ENCODE measurements at regions not wholly inside any gene's neighbourhood (a gene's known extent, or its start where the extent isn't known, plus 50 kb on each side); places are given as distances from the start of the nearest gene placed in this dataset.

- no peak for TF ChIP-seq ZNF592 (IDR thresholded peaks at IDR 0.05)
- no peak for TF ChIP-seq ZNF687 (IDR thresholded peaks at IDR 0.05)
- TF ChIP-seq STAT3 (IDR thresholded peaks at IDR 0.05; ENCODE audit: low read depth, low read length), result no peak
- TF ChIP-seq KAT2A (conservative IDR thresholded peaks at IDR 0.05; ENCODE audit: control insufficient read depth, low read depth, low read length), result no peak
- no peak for TF ChIP-seq EP300 (IDR thresholded peaks at IDR 0.05; ENCODE audit: borderline replicate concordance in 1 of 2, control insufficient read depth in 1 of 2, low read depth in 2 of 2, low read length in 2 of 2)
- TF ChIP-seq ZNF622 (IDR thresholded peaks at IDR 0.05), result no peak
- no peak for TF ChIP-seq PML (IDR thresholded peaks at IDR 0.05; ENCODE audit: low read length)
- TF ChIP-seq SKIL (IDR thresholded peaks at IDR 0.05; ENCODE audit: low read depth, poor library complexity, severe bottlenecking), result no peak
- TF ChIP-seq CHD4 (IDR thresholded peaks at IDR 0.05), result no peak
- TF ChIP-seq MYC (IDR thresholded peaks at IDR 0.05; ENCODE audit: insufficient read depth, insufficient read length, insufficient replicate concordance, low read length, severe bottlenecking), result no peak
Observed at GRCh38 chr3:104004956-104005355, 1361.8 kb upstream of the ALCAM start (continued).
